ENCODE measurements at regions not wholly inside any gene's neighbourhood (a gene's known extent, or its start where the extent isn't known, plus 50 kb on each side); places are given as distances from the start of the nearest gene placed in this dataset.

GRCh38 chr2:166727095-166727494 lies 161.2 kb upstream of the XIRP2 start:
- TF ChIP-seq, protein P1, sequence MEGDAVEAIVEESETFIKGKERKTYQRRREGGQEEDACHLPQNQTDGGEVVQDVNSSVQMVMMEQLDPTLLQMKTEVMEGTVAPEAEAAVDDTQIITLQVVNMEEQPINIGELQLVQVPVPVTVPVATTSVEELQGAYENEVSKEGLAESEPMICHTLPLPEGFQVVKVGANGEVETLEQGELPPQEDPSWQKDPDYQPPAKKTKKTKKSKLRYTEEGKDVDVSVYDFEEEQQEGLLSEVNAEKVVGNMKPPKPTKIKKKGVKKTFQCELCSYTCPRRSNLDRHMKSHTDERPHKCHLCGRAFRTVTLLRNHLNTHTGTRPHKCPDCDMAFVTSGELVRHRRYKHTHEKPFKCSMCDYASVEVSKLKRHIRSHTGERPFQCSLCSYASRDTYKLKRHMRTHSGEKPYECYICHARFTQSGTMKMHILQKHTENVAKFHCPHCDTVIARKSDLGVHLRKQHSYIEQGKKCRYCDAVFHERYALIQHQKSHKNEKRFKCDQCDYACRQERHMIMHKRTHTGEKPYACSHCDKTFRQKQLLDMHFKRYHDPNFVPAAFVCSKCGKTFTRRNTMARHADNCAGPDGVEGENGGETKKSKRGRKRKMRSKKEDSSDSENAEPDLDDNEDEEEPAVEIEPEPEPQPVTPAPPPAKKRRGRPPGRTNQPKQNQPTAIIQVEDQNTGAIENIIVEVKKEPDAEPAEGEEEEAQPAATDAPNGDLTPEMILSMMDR (IDR thresholded peaks at IDR 0.05 in 4 of 5, conservative IDR thresholded peaks at IDR 0.05 in 1 of 5): no peak
- TF ChIP-seq POLR2A (IDR thresholded peaks at IDR 0.05): no peak
